ENCODE measurements at regions not wholly inside any gene's neighbourhood (a gene's known extent, or its start where the extent isn't known, plus 50 kb on each side); places are given as distances from the start of the nearest gene placed in this dataset.

GRCh38 chr16:5444189-5444588 lies 346.6 kb upstream of the EEF2KMT start:
- Histone ChIP-seq H3K4me3 (no peak overlapping the region), H4K20me1 (replicated peaks; ENCODE audit: insufficient read depth) (no peaks in the 10 kb centered on the region), H3K27me3 (ENCODE audit: insufficient read depth) (no peaks in the 10 kb centered on the region), H2AFZ (no peak overlapping the region), H3K4me2 (no peak overlapping the region), H3K4me1 (ENCODE audit: insufficient read depth) (peaks cover 9% of the 10 kb centered on the region), H3K36me3 (ENCODE audit: insufficient read depth) (no peaks in the 10 kb centered on the region), H3K79me2 (replicated peaks; ENCODE audit: insufficient read depth) (no peaks in the 10 kb centered on the region), H3K9me2 (ENCODE audit: insufficient read depth) (0 out of 2 replicates have a peak, but pooled peaks cover 2% of the 10 kb centered on the region), H3F3A (replicated peaks; ENCODE audit: low read depth) (no peaks in the 10 kb centered on the region), H3K27ac (ENCODE audit: low read depth) (no peak overlapping the region)
- Mint-ChIP-seq H3K9me3 (peaks cover 9% of the 10 kb centered on the region), H3K27ac (no peak overlapping the region), H3K4me1 (peaks cover 29% of the 10 kb centered on the region), H3K4me3 (no peak overlapping the region), H3K36me3 (ENCODE audit: low read depth) (peaks cover 10% of the 10 kb centered on the region), H3K27me3 (ENCODE audit: insufficient read depth, low read depth, poor library complexity) (peaks cover 1% of the 10 kb centered on the region)
- ATAC-seq (no peak), DNase-seq (ENCODE audit: low spot score) (no peak)
- no peak for TF ChIP-seq STAT1 (IDR thresholded peaks at IDR 0.05; ENCODE audit: unreplicated experiment)
- TF ChIP-seq ZNF331 (CRISPR knock-in tag; IDR thresholded peaks at IDR 0.05; ENCODE audit: low read depth) = no peak

- Histone ChIP-seq H3K27ac (ENCODE audit: low read depth) (no peak overlapping the region), H3K27me3 (ENCODE audit: insufficient read depth) (no peaks in the 10 kb centered on the region), H3K4me1 (ENCODE audit: insufficient read depth) (peaks cover 9% of the 10 kb centered on the region), H3K4me3 (no peak overlapping the region), H3F3A (replicated peaks; ENCODE audit: low read depth) (no peaks in the 10 kb centered on the region), H3K36me3 (ENCODE audit: insufficient read depth) (no peaks in the 10 kb centered on the region), H2AFZ (no peak overlapping the region), H4K20me1 (replicated peaks; ENCODE audit: insufficient read depth) (no peaks in the 10 kb centered on the region), H3K9me2 (ENCODE audit: insufficient read depth) (0 out of 2 replicates have a peak, but pooled peaks cover 2% of the 10 kb centered on the region), H3K4me2 (no peak overlapping the region), H3K79me2 (replicated peaks; ENCODE audit: insufficient read depth) (no peaks in the 10 kb centered on the region)
- Mint-ChIP-seq H3K9me3 (peaks cover 10% of the 10 kb centered on the region), H3K27ac (no peak overlapping the region), H3K36me3 (ENCODE audit: low read depth) (peaks cover 10% of the 10 kb centered on the region), H3K4me3 (no peak overlapping the region), H3K27me3 (ENCODE audit: insufficient read depth, low read depth, poor library complexity) (peaks cover 1% of the 10 kb centered on the region), H3K4me1 (peaks cover 26% of the 10 kb centered on the region)
- TF ChIP-seq REST (IDR thresholded peaks at IDR 0.05; ENCODE audit: unreplicated experiment) (no peak), ZNF114 (CRISPR knock-in tag; IDR thresholded peaks at IDR 0.05) (no peak)
- DNase-seq (ENCODE audit: low spot score) (no peak), ATAC-seq (no peak)
Measured at GRCh38 chr16:5442986-5443385, 345.4 kb upstream of the EEF2KMT start.

- DNase-seq (ENCODE audit: low spot score) (no peak), ATAC-seq (no peak)
- no peaks in the 10 kb centered on the region for H3K27me3 ChIP-seq (ENCODE audit: insufficient read depth)
- H3K9me2 ChIP-seq (ENCODE audit: insufficient read depth) = no peaks in the 10 kb centered on the region
- no peak overlapping the region for H3K4me3 Mint-ChIP-seq
- peaks cover 17% of the 10 kb centered on the region for H3K4me1 Mint-ChIP-seq
- peaks cover 6% of the 10 kb centered on the region; the same call in 1 of the 3 replicates for H3K9me3 Mint-ChIP-seq
- H3K4me1 ChIP-seq (ENCODE audit: insufficient read depth) = peaks cover 9% of the 10 kb centered on the region
- H3K27ac Mint-ChIP-seq = no peak overlapping the region
- no peak overlapping the region for H2AFZ ChIP-seq
- no peaks in the 10 kb centered on the region for H3K36me3 ChIP-seq (ENCODE audit: insufficient read depth)
- H3K27me3 Mint-ChIP-seq (ENCODE audit: insufficient read depth, low read depth, poor library complexity) = no peaks in the 10 kb centered on the region
- no peaks in the 10 kb centered on the region for H4K20me1 ChIP-seq (replicated peaks; ENCODE audit: insufficient read depth)
- H3K36me3 Mint-ChIP-seq (ENCODE audit: low read depth) = peaks cover 5% of the 10 kb centered on the region; the same call in 2 of the 3 replicates
- H3K4me2 ChIP-seq = no peak overlapping the region
- no peak overlapping the region for H3K4me3 ChIP-seq
- H3K27ac ChIP-seq (ENCODE audit: low read depth) = no peak overlapping the region
- no peaks in the 10 kb centered on the region for H3F3A ChIP-seq (replicated peaks; ENCODE audit: low read depth)
- no peaks in the 10 kb centered on the region for H3K79me2 ChIP-seq (replicated peaks; ENCODE audit: insufficient read depth)
- TF ChIP-seq EZH2phosphoT487 (IDR thresholded peaks at IDR 0.05; ENCODE audit: unreplicated experiment) = no peak
- no peak for TF ChIP-seq CTCF (conservative IDR thresholded peaks at IDR 0.05; ENCODE audit: low read depth in 2 of 2)
- TF ChIP-seq EZH2 (IDR thresholded peaks at IDR 0.05; ENCODE audit: low read depth, unreplicated experiment) = no peak
Measured at GRCh38 chr16:5442054-5442453, 344.5 kb upstream of the EEF2KMT start.
